ENCODE measurements at regions not wholly inside any gene's neighbourhood (a gene's known extent, or its start where the extent isn't known, plus 50 kb on each side); places are given as distances from the start of the nearest gene placed in this dataset.

DNA sequence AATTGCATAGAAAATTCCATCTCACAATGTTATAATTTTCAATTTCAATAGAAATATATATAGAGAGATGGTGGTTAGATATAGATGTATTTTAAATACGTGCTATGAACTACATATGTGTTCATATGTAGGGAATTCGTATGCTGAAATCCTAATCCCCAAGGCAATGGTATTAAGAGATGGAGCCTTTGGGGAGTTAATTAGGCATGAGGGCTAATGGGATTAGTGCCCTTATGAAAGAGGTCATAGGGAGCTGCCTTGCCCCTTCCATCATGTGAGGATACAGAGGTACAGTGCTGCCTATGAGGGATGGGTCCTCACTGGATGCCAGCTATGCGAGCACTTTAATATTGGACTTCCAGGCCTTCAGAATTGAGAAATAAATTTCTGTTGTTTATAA, 79.6 kb upstream of the CCDC54 start:
- TF ChIP-seq, protein P1, sequence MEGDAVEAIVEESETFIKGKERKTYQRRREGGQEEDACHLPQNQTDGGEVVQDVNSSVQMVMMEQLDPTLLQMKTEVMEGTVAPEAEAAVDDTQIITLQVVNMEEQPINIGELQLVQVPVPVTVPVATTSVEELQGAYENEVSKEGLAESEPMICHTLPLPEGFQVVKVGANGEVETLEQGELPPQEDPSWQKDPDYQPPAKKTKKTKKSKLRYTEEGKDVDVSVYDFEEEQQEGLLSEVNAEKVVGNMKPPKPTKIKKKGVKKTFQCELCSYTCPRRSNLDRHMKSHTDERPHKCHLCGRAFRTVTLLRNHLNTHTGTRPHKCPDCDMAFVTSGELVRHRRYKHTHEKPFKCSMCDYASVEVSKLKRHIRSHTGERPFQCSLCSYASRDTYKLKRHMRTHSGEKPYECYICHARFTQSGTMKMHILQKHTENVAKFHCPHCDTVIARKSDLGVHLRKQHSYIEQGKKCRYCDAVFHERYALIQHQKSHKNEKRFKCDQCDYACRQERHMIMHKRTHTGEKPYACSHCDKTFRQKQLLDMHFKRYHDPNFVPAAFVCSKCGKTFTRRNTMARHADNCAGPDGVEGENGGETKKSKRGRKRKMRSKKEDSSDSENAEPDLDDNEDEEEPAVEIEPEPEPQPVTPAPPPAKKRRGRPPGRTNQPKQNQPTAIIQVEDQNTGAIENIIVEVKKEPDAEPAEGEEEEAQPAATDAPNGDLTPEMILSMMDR (IDR thresholded peaks at IDR 0.05) = no peak
- no peak for TF ChIP-seq POLR2AphosphoS5 (IDR thresholded peaks at IDR 0.05)

Measured in upper lobe of left lung (tissue), 4 donors.